D721Med (cell line): ENCODE measurements at regions not wholly inside any gene's neighbourhood (a gene's known extent, or its start where the extent isn't known, plus 50 kb on each side); places are given as distances from the start of the nearest gene placed in this dataset.

Source experiments
- DNase-seq: peaks from one replicate; pipeline ENCODE4 v3.0.0; 2011; ENCODE audit warnings: low spot score; ENCODE audit not compliant: insufficient read length
- FAIRE-seq: peaks from 2 replicates; lab custom pipeline; 2011; peaks lifted over from hg19 to GRCh38; lab: Jason Lieb, UNC
- CTCF ChIP-seq: IDR thresholded peaks from 2 replicates; pipeline ENCODE4 v1.5.1; 2012; ENCODE audit warnings: mild to moderate bottlenecking, control low read depth; ENCODE audit not compliant: insufficient read depth; ENCODE audit errors: missing control alignments

DNA sequence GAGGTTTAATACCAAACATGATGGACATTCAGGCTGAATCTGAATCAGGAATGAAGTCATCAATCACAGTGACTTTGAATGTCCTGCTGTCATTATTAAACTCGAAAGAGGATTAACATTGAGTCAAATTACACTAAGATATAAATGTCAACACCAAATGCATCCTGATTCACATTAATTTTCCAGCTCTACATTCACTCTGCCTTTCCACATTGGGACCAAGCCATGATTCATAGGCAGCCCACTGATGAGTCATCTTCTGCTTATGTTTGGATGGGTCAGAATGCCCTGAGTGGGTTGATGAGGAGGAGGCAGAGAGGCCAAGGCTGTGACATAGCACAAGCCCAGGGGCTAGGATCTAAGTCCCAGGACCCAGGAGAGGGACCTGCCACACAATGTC is 247.6 kb upstream of the RPS6KA3 start:
- DNase-seq (no peak), FAIRE-seq (no peak)
- no peak for TF ChIP-seq CTCF

DNA sequence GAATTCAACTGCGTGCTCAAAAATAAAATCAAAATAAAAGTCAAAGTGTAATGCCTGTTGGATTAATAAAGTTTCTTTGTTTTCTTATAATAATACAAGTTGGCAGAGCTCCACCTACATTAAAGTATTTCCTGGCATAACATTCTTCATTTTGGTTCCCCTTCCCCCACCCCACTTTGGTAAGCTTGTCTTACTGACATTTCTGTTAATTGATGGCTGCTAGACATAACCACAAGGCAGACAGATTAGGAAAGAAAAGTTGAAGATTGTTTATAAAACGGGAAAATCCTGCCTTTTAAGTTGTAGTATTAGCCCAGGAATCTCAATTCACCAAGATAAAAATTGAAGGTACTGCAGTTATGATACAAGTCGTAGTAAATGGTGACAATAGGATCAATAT is 246.5 kb upstream of the RPS6KA3 start:
- DNase-seq (no peak), FAIRE-seq (no peak)
- no peak for TF ChIP-seq CTCF

- FAIRE-seq (no peak), DNase-seq (no peak)
- no peak for TF ChIP-seq CTCF
Observed at GRCh38 chrX:20511792-20512191, 245.1 kb upstream of the RPS6KA3 start.

GRCh38 chrX:20507901-20508620 is 241.4 kb upstream of the RPS6KA3 start:
- no peak for FAIRE-seq
- no peak for TF ChIP-seq CTCF
- no peak for DNase-seq

DNA sequence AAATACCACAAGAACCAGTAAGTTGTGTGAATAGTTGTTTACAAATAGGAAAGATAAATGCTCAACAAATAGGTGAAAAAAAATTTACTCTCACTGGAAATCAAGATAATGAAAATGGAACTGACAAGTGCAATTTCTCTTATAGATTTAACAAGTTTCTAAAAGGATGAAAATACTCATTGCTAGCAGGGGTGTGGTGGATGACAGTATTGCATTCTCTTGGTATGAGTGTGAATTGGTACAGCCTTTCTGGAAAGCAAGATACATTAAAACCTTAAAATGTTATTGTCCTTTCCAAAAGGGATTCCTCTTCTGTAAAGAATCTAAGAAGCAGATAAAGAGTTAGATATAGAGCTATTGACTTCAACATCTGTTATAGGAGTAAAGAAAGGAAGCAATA is 240.0 kb upstream of the RPS6KA3 start:
- FAIRE-seq, result no peak
- TF ChIP-seq CTCF, result no peak
- no peak for DNase-seq

DNA sequence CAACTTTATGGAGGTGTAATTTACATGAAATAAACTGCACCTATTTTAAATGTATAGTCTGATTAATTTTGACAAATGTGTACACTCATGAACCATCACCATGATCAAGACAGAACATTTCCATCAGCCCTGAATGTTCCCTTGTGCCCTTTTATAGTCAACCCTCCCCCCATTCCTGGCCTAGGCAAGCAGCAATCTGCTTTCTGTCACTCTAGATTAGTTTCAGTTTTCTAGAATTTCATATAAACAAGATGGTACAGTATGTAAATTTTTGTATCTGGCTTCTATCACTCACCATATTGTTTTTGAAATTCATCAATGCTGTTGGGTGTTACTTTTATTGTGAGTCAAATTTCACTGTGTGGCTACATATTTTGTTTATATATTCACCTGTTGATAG is 234.2 kb upstream of the RPS6KA3 start:
- FAIRE-seq (no peak), DNase-seq (no peak)
- no peak for TF ChIP-seq CTCF

- TF ChIP-seq CTCF, result no peak
- no peak for FAIRE-seq
- DNase-seq, result no peak
Observed at GRCh38 chrX:20500171-20500865, 233.6 kb upstream of the RPS6KA3 start.
